H9 (cell line): ENCODE measurements at regions not wholly inside any gene's neighbourhood (a gene's known extent, or its start where the extent isn't known, plus 50 kb on each side); places are given as distances from the start of the nearest gene placed in this dataset.

Experiments
- DNase-seq: peaks from one replicate; pipeline ENCODE4 v3.0.0-alpha.2; 2017
- H2AFZ ChIP-seq: one replicate; pipeline ENCODE4 v1.6.1; 2013; ENCODE audit warnings: mild to moderate bottlenecking, low read length, control low read depth, moderate library complexity
- H2AK5ac ChIP-seq: 2 replicates; pipeline ENCODE4 v1.6.1; 2013; ENCODE audit warnings: low read length, control low read depth, mixed read lengths; ENCODE audit not compliant: insufficient read length
- H2BK120ac ChIP-seq: one replicate; pipeline ENCODE4 v1.6.1; 2013; ENCODE audit warnings: low read depth, mild to moderate bottlenecking, low read length, control low read depth, inconsistent platforms; ENCODE audit not compliant: poor library complexity, severe bottlenecking
- H2BK12ac ChIP-seq: 2 replicates; pipeline ENCODE4 v1.6.1; 2013; ENCODE audit warnings: low read length, control low read depth, mixed read lengths, low read depth; ENCODE audit not compliant: insufficient read length
- H2BK15ac ChIP-seq: 2 replicates; pipeline ENCODE4 v1.6.1; 2013; ENCODE audit warnings: low read depth, low read length, control low read depth
- H2BK20ac ChIP-seq: one replicate; pipeline ENCODE4 v1.6.1; 2013; ENCODE audit warnings: low read depth, mild to moderate bottlenecking, low read length, control low read depth, inconsistent platforms; ENCODE audit not compliant: poor library complexity, severe bottlenecking
- H2BK5ac ChIP-seq: 2 replicates; pipeline ENCODE4 v1.6.1; 2013; ENCODE audit warnings: low read length, control low read depth, mixed read lengths; ENCODE audit not compliant: insufficient read length
- H3K14ac ChIP-seq: 2 replicates; pipeline ENCODE4 v1.6.1; 2013; ENCODE audit warnings: low read length, control low read depth; ENCODE audit not compliant: insufficient read depth
- H3K18ac ChIP-seq: 2 replicates; pipeline ENCODE4 v1.6.1; 2013; ENCODE audit warnings: low read depth, mild to moderate bottlenecking, mixed read lengths, low read length, control low read depth; ENCODE audit not compliant: insufficient read length
- H3K23ac ChIP-seq: 2 replicates; pipeline ENCODE4 v1.6.1; 2013; ENCODE audit warnings: low read length, control low read depth, mixed read lengths, low read depth; ENCODE audit not compliant: insufficient read length
- H3K23me2 ChIP-seq: 2 replicates; pipeline ENCODE4 v1.6.1; 2013; ENCODE audit warnings: low read depth, mild to moderate bottlenecking, mixed read lengths, low read length, control low read depth; ENCODE audit not compliant: insufficient read length, poor library complexity, severe bottlenecking
- H3K27ac ChIP-seq: 2 replicates; pipeline ENCODE4 v1.5.1; 2013; ENCODE audit warnings: low read length, control low read depth, mixed read lengths, low read depth; ENCODE audit not compliant: insufficient read length
- H3K27me3 ChIP-seq: 2 replicates; pipeline ENCODE4 v1.6.1; 2013; ENCODE audit warnings: low read length, control low read depth, inconsistent platforms; ENCODE audit not compliant: insufficient read depth
- H3K4ac ChIP-seq: 2 replicates; pipeline ENCODE4 v1.6.1; 2013; ENCODE audit warnings: low read depth, mild to moderate bottlenecking, control low read depth, inconsistent platforms, low read length, moderate library complexity
- H3K4me1 ChIP-seq: 2 replicates; pipeline ENCODE4 v1.6.1; 2013; ENCODE audit warnings: low read length, control low read depth, inconsistent platforms; ENCODE audit not compliant: insufficient read depth
- H3K4me2 ChIP-seq: 2 replicates; pipeline ENCODE4 v1.6.1; 2013; ENCODE audit warnings: low read length, control low read depth, mixed read lengths; ENCODE audit not compliant: insufficient read length, insufficient read depth
- H3K56ac ChIP-seq: 2 replicates; pipeline ENCODE4 v1.6.1; 2013; ENCODE audit warnings: low read depth, mild to moderate bottlenecking, mixed read lengths, low read length, control low read depth; ENCODE audit not compliant: insufficient read length
- H3K79me1 ChIP-seq: 2 replicates; pipeline ENCODE4 v1.6.1; 2013; ENCODE audit warnings: low read depth, mild to moderate bottlenecking, moderate library complexity, low read length, control low read depth, inconsistent platforms; ENCODE audit not compliant: insufficient read depth, poor library complexity, severe bottlenecking
- H3K79me2 ChIP-seq: 2 replicates; pipeline ENCODE4 v1.6.1; 2013; ENCODE audit warnings: low read length, control low read depth, inconsistent platforms; ENCODE audit not compliant: insufficient read depth
- H3K9ac ChIP-seq: 2 replicates; pipeline ENCODE4 v1.6.1; 2013; ENCODE audit warnings: low read length, control low read depth, mixed read lengths; ENCODE audit not compliant: insufficient read length; ENCODE audit errors: extremely low read depth
- H3K9me3 ChIP-seq: one replicate; pipeline ENCODE4 v1.6.1; 2013; ENCODE audit warnings: low read depth, low read length, inconsistent platforms; ENCODE audit not compliant: control insufficient read depth
- H3T11ph ChIP-seq: one replicate; pipeline ENCODE4 v1.6.1; 2013; ENCODE audit warnings: mild to moderate bottlenecking, low read length, control low read depth, inconsistent platforms
- H4K20me1 ChIP-seq: one replicate; pipeline ENCODE4 v1.6.1; 2013; ENCODE audit not compliant: control insufficient read depth, insufficient read length, insufficient read depth
- H4K5ac ChIP-seq: 2 replicates; pipeline ENCODE4 v1.6.1; 2013; ENCODE audit warnings: low read depth, mild to moderate bottlenecking, mixed read lengths, low read length, control low read depth; ENCODE audit not compliant: insufficient read length
- H4K8ac ChIP-seq: replicated peaks from 2 replicates; pipeline ENCODE4 v1.6.1; 2013; ENCODE audit warnings: low read length, control low read depth, mixed read lengths, low read depth; ENCODE audit not compliant: insufficient read length
- H4K91ac ChIP-seq: 2 replicates; pipeline ENCODE4 v1.6.1; 2013; ENCODE audit warnings: low read depth, mild to moderate bottlenecking, moderate library complexity, mixed read lengths, low read length, control low read depth; ENCODE audit not compliant: insufficient read length
- H3K27ac Mint-ChIP-seq, 3 experiments: 2 replicates in 2 of 3; 3 replicates in 1 of 3; pipeline ENCODE4 v1.8.0; 2020 to 2021; ENCODE audit warnings: mixed read lengths in 3 of 3, mild to moderate bottlenecking in 1 of 3, moderate library complexity in 1 of 3
- H3K27me3 Mint-ChIP-seq: 2 replicates; pipeline ENCODE4 v1.8.0; 2021; ENCODE audit warnings: low read depth, mild to moderate bottlenecking, moderate library complexity, mixed read lengths
- H3K36me3 Mint-ChIP-seq, 3 experiments: 2 replicates in 2 of 3; 3 replicates in 1 of 3; pipeline ENCODE4 v1.8.0; 2020 to 2021; ENCODE audit warnings: low read depth in 3 of 3, mixed read lengths in 3 of 3; ENCODE audit not compliant: insufficient read depth in 1 of 3
- H3K4me1 Mint-ChIP-seq, 2 experiments: 2 replicates each; pipeline ENCODE4 v1.8.0; 2020; ENCODE audit warnings: mixed read lengths in 2 of 2
- H3K4me3 Mint-ChIP-seq, 2 experiments: 2 replicates in 1 of 2; 3 replicates in 1 of 2; pipeline ENCODE4 v1.8.0; 2020 to 2021; ENCODE audit warnings: mild to moderate bottlenecking in 2 of 2, mixed read lengths in 2 of 2, moderate library complexity in 1 of 2
- H3K9me3 Mint-ChIP-seq, 2 experiments: 2 replicates in 1 of 2; 3 replicates in 1 of 2; pipeline ENCODE4 v1.8.0; 2020; ENCODE audit warnings: mild to moderate bottlenecking in 2 of 2, mixed read lengths in 2 of 2, moderate library complexity in 1 of 2
- WGBS: extraction: QIAGEN DNeasy Blood & Tissue Kit; methylation state at CpG from one replicate; pipeline ENCODE4 v1.1.7; 2013; ENCODE audit warnings: missing lambda C conversion rate, low lambda C conversion rate, mixed read lengths; ENCODE audit not compliant: insufficient read length; ENCODE audit errors: extremely low coverage; 5-methylcytosine and 5-hydroxymethylcytosine counted together
- TF ChIP-seq, protein P1 (sequence below): fragments of 200-600 bp; sonication (generic); conservative IDR thresholded peaks from 3 replicates; pipeline ENCODE4 v1.8.0; 2021; ENCODE audit warnings: antibody characterized with exemption, mild to moderate bottlenecking

GRCh38 chr5:54772231-54772630 is 213.2 kb downstream of the ESM1 start:
- Histone ChIP-seq H3K4ac (no peak overlapping the region), H3K4me2 (no peak overlapping the region), H3K79me2 (no peaks in the 10 kb centered on the region), H3T11ph (no peak overlapping the region), H4K91ac (no peak overlapping the region), H3K27ac (no peak overlapping the region), H2AFZ (no peak overlapping the region), H2BK5ac (no peak overlapping the region), H3K79me1 (no peaks in the 10 kb centered on the region), H3K4me1 (no peaks in the 10 kb centered on the region), H3K56ac (no peak overlapping the region), H3K9ac (no peak overlapping the region), H4K8ac (no peak overlapping the region), H2AK5ac (no peak overlapping the region), H4K5ac (no peak overlapping the region), H3K9me3 (no peaks in the 10 kb centered on the region), H3K23ac (no peak overlapping the region), H3K14ac (no peak overlapping the region), H3K27me3 (no peaks in the 10 kb centered on the region), H2BK120ac (no peak overlapping the region), H4K20me1 (no peaks in the 10 kb centered on the region), H2BK15ac (no peak overlapping the region), H3K18ac (no peak overlapping the region), H2BK20ac (no peak overlapping the region), H3K23me2 (no peaks in the 10 kb centered on the region), H2BK12ac (no peak overlapping the region)
- H3K27ac Mint-ChIP-seq, result no peak overlapping the region
- WGBS, result no CpG with 5 or more reads among the region's 3 CpGs
- peaks cover 0 to 2% of the 10 kb centered on the region in 2 experiments; a peak in 2 of 4 replicates for H3K4me1 Mint-ChIP-seq
- no peaks in the 10 kb centered on the region for H3K9me3 Mint-ChIP-seq
- TF ChIP-seq, protein P1, sequence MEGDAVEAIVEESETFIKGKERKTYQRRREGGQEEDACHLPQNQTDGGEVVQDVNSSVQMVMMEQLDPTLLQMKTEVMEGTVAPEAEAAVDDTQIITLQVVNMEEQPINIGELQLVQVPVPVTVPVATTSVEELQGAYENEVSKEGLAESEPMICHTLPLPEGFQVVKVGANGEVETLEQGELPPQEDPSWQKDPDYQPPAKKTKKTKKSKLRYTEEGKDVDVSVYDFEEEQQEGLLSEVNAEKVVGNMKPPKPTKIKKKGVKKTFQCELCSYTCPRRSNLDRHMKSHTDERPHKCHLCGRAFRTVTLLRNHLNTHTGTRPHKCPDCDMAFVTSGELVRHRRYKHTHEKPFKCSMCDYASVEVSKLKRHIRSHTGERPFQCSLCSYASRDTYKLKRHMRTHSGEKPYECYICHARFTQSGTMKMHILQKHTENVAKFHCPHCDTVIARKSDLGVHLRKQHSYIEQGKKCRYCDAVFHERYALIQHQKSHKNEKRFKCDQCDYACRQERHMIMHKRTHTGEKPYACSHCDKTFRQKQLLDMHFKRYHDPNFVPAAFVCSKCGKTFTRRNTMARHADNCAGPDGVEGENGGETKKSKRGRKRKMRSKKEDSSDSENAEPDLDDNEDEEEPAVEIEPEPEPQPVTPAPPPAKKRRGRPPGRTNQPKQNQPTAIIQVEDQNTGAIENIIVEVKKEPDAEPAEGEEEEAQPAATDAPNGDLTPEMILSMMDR, result no peak
- H3K36me3 Mint-ChIP-seq, result no peaks in the 10 kb centered on the region; a peak in 1 of 7 replicates
- H3K4me3 Mint-ChIP-seq, result no peak overlapping the region
- no peaks in the 10 kb centered on the region for H3K27me3 Mint-ChIP-seq
- DNase-seq, result no peak
